Skeletal muscle satellite cell (primary cell): ENCODE measurements at regions not wholly inside any gene's neighbourhood (a gene's known extent, or its start where the extent isn't known, plus 50 kb on each side); places are given as distances from the start of the nearest gene placed in this dataset.

ENCODE experiments used
- H3K27me3 ChIP-seq: 2 replicates; pipeline ENCODE4 v1.7.0; 2013; ENCODE audit warnings: low read length; ENCODE audit not compliant: control insufficient read depth, insufficient read depth
- H3K36me3 ChIP-seq: 2 replicates; pipeline ENCODE4 v1.7.0; 2013; ENCODE audit warnings: mild to moderate bottlenecking, control low read depth, low read length; ENCODE audit not compliant: insufficient read depth
- H3K4me1 ChIP-seq: 2 replicates; pipeline ENCODE4 v1.7.0; 2013; ENCODE audit warnings: low read length; ENCODE audit not compliant: control insufficient read depth, insufficient read depth
- H3K4me2 ChIP-seq: 2 replicates; pipeline ENCODE4 v1.7.0; 2013; ENCODE audit warnings: mild to moderate bottlenecking, low read length
- H3K4me3 ChIP-seq: 2 replicates; pipeline ENCODE4 v1.7.0; 2013; ENCODE audit warnings: low read length
- H3K9ac ChIP-seq: 2 replicates; pipeline ENCODE4 v1.7.0; 2013; ENCODE audit warnings: mild to moderate bottlenecking, low read depth, low read length, moderate library complexity
- H3K9me3 ChIP-seq: replicated peaks from 2 replicates; pipeline ENCODE4 v1.7.0; 2013; ENCODE audit warnings: mild to moderate bottlenecking, control low read depth, low read length

GRCh38 chr13:67619995-67620380, 389.9 kb upstream of the PCDH9 start:
- Histone ChIP-seq H3K27me3 (no peaks in the 10 kb centered on the region), H3K36me3 (no peaks in the 10 kb centered on the region), H3K9ac (no peak overlapping the region), H3K4me1 (no peaks in the 10 kb centered on the region), H3K4me3 (no peak overlapping the region), H3K9me3 (no peaks in the 10 kb centered on the region), H3K4me2 (no peak overlapping the region)

GRCh38 chr13:67619351-67619994, 389.3 kb upstream of the PCDH9 start:
- H3K9ac ChIP-seq: no peak overlapping the region
- no peak overlapping the region for H3K4me3 ChIP-seq
- H3K4me2 ChIP-seq: no peak overlapping the region
- H3K4me1 ChIP-seq: no peaks in the 10 kb centered on the region
- no peaks in the 10 kb centered on the region for H3K9me3 ChIP-seq
- H3K27me3 ChIP-seq: no peaks in the 10 kb centered on the region
- H3K36me3 ChIP-seq: no peaks in the 10 kb centered on the region

GRCh38 chr13:67614579-67614978, 384.4 kb upstream of the PCDH9 start:
- Histone ChIP-seq H3K36me3 (no peaks in the 10 kb centered on the region), H3K4me2 (no peak overlapping the region), H3K9me3 (no peaks in the 10 kb centered on the region), H3K9ac (no peak overlapping the region), H3K4me3 (no peak overlapping the region), H3K27me3 (no peaks in the 10 kb centered on the region), H3K4me1 (no peaks in the 10 kb centered on the region)

GRCh38 chr13:67614013-67614412, 383.9 kb upstream of the PCDH9 start:
- no peaks in the 10 kb centered on the region for H3K9me3 ChIP-seq
- H3K4me3 ChIP-seq: no peak overlapping the region
- no peaks in the 10 kb centered on the region for H3K27me3 ChIP-seq
- H3K4me2 ChIP-seq: no peak overlapping the region
- no peak overlapping the region for H3K9ac ChIP-seq
- H3K36me3 ChIP-seq: no peaks in the 10 kb centered on the region
- no peaks in the 10 kb centered on the region for H3K4me1 ChIP-seq

- Histone ChIP-seq H3K9me3 (no peaks in the 10 kb centered on the region), H3K36me3 (no peaks in the 10 kb centered on the region), H3K4me1 (no peaks in the 10 kb centered on the region), H3K9ac (no peak overlapping the region), H3K27me3 (no peaks in the 10 kb centered on the region), H3K4me2 (no peak overlapping the region), H3K4me3 (no peak overlapping the region)
Measured at GRCh38 chr13:67588607-67589006, 358.5 kb upstream of the PCDH9 start.

- Histone ChIP-seq H3K9ac (no peak overlapping the region), H3K36me3 (no peaks in the 10 kb centered on the region), H3K4me3 (no peak overlapping the region), H3K4me1 (no peaks in the 10 kb centered on the region), H3K9me3 (no peaks in the 10 kb centered on the region), H3K4me2 (no peak overlapping the region), H3K27me3 (no peaks in the 10 kb centered on the region)
Measured at GRCh38 chr13:67577361-67577760, 347.2 kb upstream of the PCDH9 start.

GRCh38 chr13:67574320-67575233, 344.4 kb upstream of the PCDH9 start:
- H3K4me1 ChIP-seq: no peaks in the 10 kb centered on the region
- no peak overlapping the region for H3K4me3 ChIP-seq
- no peaks in the 10 kb centered on the region for H3K9me3 ChIP-seq
- H3K36me3 ChIP-seq: no peaks in the 10 kb centered on the region
- H3K27me3 ChIP-seq: no peaks in the 10 kb centered on the region
- no peak overlapping the region for H3K9ac ChIP-seq
- no peak overlapping the region for H3K4me2 ChIP-seq

- H3K36me3 ChIP-seq: no peaks in the 10 kb centered on the region
- no peaks in the 10 kb centered on the region for H3K27me3 ChIP-seq
- no peaks in the 10 kb centered on the region for H3K4me1 ChIP-seq
- no peaks in the 10 kb centered on the region for H3K9me3 ChIP-seq
- H3K9ac ChIP-seq: no peak overlapping the region
- no peak overlapping the region for H3K4me3 ChIP-seq
- H3K4me2 ChIP-seq: no peak overlapping the region
Measured at GRCh38 chr13:67568205-67568604, 338.1 kb upstream of the PCDH9 start.

GRCh38 chr13:67557642-67558241, 327.6 kb upstream of the PCDH9 start:
- no peaks in the 10 kb centered on the region for H3K36me3 ChIP-seq
- H3K9me3 ChIP-seq: no peaks in the 10 kb centered on the region
- no peak overlapping the region for H3K4me3 ChIP-seq
- H3K9ac ChIP-seq: no peak overlapping the region
- H3K4me2 ChIP-seq: no peak overlapping the region
- H3K4me1 ChIP-seq: no peaks in the 10 kb centered on the region
- H3K27me3 ChIP-seq: no peaks in the 10 kb centered on the region

- Histone ChIP-seq H3K27me3 (no peaks in the 10 kb centered on the region), H3K36me3 (no peaks in the 10 kb centered on the region), H3K9ac (no peak overlapping the region), H3K4me2 (no peak overlapping the region), H3K4me1 (no peaks in the 10 kb centered on the region), H3K4me3 (no peak overlapping the region), H3K9me3 (no peaks in the 10 kb centered on the region)
Measured at GRCh38 chr13:67557118-67557517, 327.0 kb upstream of the PCDH9 start.

- no peak overlapping the region for H3K4me3 ChIP-seq
- no peak overlapping the region for H3K9ac ChIP-seq
- no peaks in the 10 kb centered on the region for H3K4me1 ChIP-seq
- no peaks in the 10 kb centered on the region for H3K9me3 ChIP-seq
- H3K36me3 ChIP-seq: no peaks in the 10 kb centered on the region
- H3K27me3 ChIP-seq: no peaks in the 10 kb centered on the region
- no peak overlapping the region for H3K4me2 ChIP-seq
Measured at GRCh38 chr13:67554746-67555452, 324.8 kb upstream of the PCDH9 start.
